Calu3 (cell line): ENCODE measurements at regions not wholly inside any gene's neighbourhood (a gene's known extent, or its start where the extent isn't known, plus 50 kb on each side); places are given as distances from the start of the nearest gene placed in this dataset.

Experiments used
- BruUV-seq: library from RNA; stranded (reverse); fragments of 400-500 nt; replicated peaks from 2 replicates; lab custom pipeline; 2021; lab: Mats Ljungman, UMichigan
- CTCF ChIA-PET: fragments of 300-600 bp; sonication (Branson Sonifier 250); formaldehyde crosslinking; loops from one replicate; lab custom pipeline; 2022; ENCODE audit warnings: antibody characterized with exemption; lab: Charles Lee
- DNase-seq: peaks from one replicate; pipeline ENCODE4 v3.0.0; 2022
- H3K27ac Mint-ChIP-seq: one replicate; pipeline ENCODE4 v1.8.0; 2022; ENCODE audit warnings: mixed read lengths; ENCODE audit not compliant: unreplicated experiment
- H3K27me3 Mint-ChIP-seq: one replicate; pipeline ENCODE4 v1.8.0; 2022; ENCODE audit warnings: mixed read lengths; ENCODE audit not compliant: unreplicated experiment
- H3K36me3 Mint-ChIP-seq: one replicate; pipeline ENCODE4 v1.8.0; 2022; ENCODE audit warnings: mild to moderate bottlenecking, moderate library complexity, mixed read lengths; ENCODE audit not compliant: insufficient read depth, unreplicated experiment
- H3K4me1 Mint-ChIP-seq: one replicate; pipeline ENCODE4 v1.8.0; 2022; ENCODE audit warnings: mild to moderate bottlenecking, low read depth, mixed read lengths; ENCODE audit not compliant: unreplicated experiment
- H3K4me3 Mint-ChIP-seq: one replicate; pipeline ENCODE4 v1.8.0; 2022; ENCODE audit warnings: mild to moderate bottlenecking, low read depth, moderate library complexity, mixed read lengths; ENCODE audit not compliant: unreplicated experiment
- H3K9me3 Mint-ChIP-seq: one replicate; pipeline ENCODE4 v1.8.0; 2022; ENCODE audit warnings: low read depth, mixed read lengths; ENCODE audit not compliant: unreplicated experiment
- intact Hi-C: fragments of 100-400 bp; cut with micrococcal nuclease; formaldehyde crosslinking; loops from one replicate; pipeline ENCODE4 v1.10.0; 2022; ENCODE audit not compliant: unreplicated experiment
- TF ChIP-seq, protein P1 (sequence below): fragments of 200-600 bp; IDR thresholded peaks from one replicate; pipeline ENCODE4 v1.8.0; 2022; ENCODE audit warnings: antibody characterized with exemption; ENCODE audit not compliant: unreplicated experiment

DNA sequence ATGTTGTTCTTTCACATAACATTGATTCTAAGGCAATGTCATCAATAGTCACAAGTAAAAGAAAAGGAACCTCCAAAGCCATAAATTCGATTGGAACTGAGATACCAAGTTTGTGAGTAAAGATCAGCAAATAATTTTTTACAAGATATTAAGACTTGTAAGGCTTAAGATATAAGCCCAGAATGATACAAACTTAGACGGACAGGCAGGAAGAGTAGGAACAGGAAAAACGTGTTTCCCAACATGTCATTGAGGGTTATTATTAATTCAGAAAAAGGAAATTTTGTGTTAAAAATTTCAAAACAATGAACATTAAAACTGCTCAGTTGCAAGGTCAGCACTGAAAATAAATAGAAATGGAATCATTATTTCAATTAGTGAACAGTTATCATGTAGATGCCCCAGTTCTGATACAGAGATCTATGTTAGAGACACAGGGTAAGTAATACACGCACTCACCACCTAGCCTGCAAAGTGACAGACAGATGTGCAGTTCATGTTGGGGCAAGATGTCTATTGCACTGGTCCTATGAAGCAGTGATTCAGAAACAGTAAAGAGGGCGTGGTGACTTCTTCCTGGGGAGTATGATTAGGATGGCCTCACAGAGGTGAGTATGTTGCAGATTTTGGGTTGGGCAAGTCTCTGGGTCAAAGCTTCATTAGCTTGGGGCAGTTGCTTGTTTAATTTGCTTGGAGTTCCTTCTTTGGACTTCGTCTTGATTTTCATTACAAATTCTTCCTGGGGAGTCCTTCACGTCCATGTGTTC is 284.4 kb downstream of the SETD4 start:
- CTCF ChIA-PET, result no interaction called here
- no peaks in the 10 kb centered on the region for H3K36me3 Mint-ChIP-seq
- peaks cover 18% of the 10 kb centered on the region for H3K4me1 Mint-ChIP-seq
- TF ChIP-seq, protein P1, sequence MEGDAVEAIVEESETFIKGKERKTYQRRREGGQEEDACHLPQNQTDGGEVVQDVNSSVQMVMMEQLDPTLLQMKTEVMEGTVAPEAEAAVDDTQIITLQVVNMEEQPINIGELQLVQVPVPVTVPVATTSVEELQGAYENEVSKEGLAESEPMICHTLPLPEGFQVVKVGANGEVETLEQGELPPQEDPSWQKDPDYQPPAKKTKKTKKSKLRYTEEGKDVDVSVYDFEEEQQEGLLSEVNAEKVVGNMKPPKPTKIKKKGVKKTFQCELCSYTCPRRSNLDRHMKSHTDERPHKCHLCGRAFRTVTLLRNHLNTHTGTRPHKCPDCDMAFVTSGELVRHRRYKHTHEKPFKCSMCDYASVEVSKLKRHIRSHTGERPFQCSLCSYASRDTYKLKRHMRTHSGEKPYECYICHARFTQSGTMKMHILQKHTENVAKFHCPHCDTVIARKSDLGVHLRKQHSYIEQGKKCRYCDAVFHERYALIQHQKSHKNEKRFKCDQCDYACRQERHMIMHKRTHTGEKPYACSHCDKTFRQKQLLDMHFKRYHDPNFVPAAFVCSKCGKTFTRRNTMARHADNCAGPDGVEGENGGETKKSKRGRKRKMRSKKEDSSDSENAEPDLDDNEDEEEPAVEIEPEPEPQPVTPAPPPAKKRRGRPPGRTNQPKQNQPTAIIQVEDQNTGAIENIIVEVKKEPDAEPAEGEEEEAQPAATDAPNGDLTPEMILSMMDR, result no peak
- no peak overlapping the region for H3K27ac Mint-ChIP-seq
- intact Hi-C loops, result no loop called here
- DNase-seq, result no peak
- no TSS peak for BruUV-seq
- no peaks in the 10 kb centered on the region for H3K27me3 Mint-ChIP-seq
- no peak overlapping the region for H3K4me3 Mint-ChIP-seq
- no peaks in the 10 kb centered on the region for H3K9me3 Mint-ChIP-seq

DNA sequence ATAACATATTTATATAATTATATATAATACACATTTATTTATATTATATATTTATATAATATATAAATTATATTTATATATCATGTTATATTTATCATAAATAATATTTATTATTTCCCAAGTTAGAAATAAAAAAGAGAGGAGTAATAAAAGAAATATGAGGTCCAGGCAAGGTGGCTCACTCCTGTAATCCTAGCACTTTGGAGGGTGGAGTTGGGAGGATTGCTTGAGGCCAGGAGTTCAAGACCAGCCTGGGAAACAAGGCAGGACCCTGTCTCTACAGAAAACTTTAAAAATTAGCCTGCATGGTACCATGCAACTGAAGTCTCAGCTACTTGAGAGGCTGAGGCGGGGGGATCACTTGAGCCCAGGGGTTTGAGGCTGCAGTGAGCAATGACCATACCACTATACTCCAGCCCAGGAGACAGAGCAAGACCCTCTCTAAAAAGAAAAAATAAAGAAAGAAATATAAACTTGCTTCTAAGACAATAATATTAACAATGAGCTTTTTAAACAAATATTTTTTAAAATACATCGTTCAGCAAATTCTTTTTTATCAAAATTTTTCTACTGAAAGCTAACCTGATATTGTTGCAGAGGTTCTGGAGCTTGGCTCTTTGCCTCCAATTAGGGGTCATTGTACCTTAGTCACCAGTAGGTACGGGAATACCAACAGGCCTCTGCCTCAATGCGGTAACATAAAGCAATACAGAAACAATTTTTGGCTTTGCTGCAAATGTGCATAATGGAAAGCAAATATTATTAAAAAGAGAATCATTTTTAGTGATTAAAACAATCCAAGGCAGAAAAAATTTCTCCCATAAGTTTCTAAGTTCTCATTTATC is 290.0 kb downstream of the SETD4 start:
- DNase-seq, result no peak
- Mint-ChIP-seq H3K4me1 (no peaks in the 10 kb centered on the region), H3K36me3 (no peaks in the 10 kb centered on the region), H3K27ac (no peak overlapping the region), H3K4me3 (no peak overlapping the region), H3K9me3 (no peaks in the 10 kb centered on the region), H3K27me3 (no peaks in the 10 kb centered on the region)
- intact Hi-C loops, result no loop called here
- CTCF ChIA-PET, result no interaction called here
- TF ChIP-seq, protein P1, result no peak
- BruUV-seq, result no TSS peak

DNA sequence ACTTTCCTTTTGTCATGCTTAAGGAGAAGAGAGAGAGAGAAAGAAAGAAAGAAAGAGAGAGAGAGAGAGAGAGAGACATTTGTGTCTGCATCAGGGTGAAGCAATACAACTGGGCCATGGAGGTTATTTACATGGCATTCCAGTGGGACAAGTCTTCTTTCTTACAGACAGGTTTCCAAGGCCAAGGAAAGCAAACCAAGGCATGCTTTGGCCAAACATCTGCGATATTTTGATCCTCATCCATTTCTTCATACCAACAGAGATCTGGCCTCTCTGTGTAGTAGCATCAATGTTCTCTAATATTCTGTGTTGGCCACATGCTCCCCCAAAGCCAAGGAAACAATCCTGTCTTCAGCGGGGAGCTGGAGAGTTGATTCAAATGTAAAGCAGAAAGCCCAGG is 292.1 kb downstream of the SETD4 start:
- no peaks in the 10 kb centered on the region for H3K36me3 Mint-ChIP-seq
- H3K4me1 Mint-ChIP-seq, result no peaks in the 10 kb centered on the region
- CTCF ChIA-PET, result interaction anchor here (0.6 kb wide), 1 partner anchor 23 kb away, joined by 3 read pairs; no protein-coding TSS in a partner anchor
- H3K27me3 Mint-ChIP-seq, result no peaks in the 10 kb centered on the region
- TF ChIP-seq, protein P1, result no peak
- BruUV-seq, result no TSS peak
- no peak overlapping the region for H3K27ac Mint-ChIP-seq
- H3K9me3 Mint-ChIP-seq, result no peaks in the 10 kb centered on the region
- intact Hi-C loops, result no loop called here
- H3K4me3 Mint-ChIP-seq, result no peak overlapping the region
- DNase-seq, result no peak

DNA sequence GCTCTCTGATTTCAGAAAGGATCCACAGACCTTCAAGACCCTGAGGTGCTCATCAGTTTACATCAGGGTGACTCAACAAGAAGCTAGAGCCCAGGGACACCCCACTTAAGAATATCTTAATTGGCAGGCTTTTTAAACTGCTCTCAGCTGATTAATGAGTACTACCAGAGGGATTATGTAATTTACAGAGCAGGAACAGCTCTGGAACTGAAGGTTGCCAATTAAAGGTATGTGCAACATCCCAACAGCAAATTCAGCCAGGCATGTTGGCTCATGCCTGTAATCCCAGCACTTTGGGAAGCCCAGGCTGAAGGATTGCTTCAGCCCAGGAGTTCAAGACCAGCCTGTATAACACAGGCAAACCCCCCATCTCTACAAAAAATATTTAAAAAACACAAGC is 295.7 kb downstream of the SETD4 start:
- Mint-ChIP-seq H3K36me3 (no peaks in the 10 kb centered on the region), H3K4me3 (no peak overlapping the region), H3K4me1 (no peaks in the 10 kb centered on the region), H3K27me3 (peaks cover 16% of the 10 kb centered on the region), H3K9me3 (no peaks in the 10 kb centered on the region), H3K27ac (no peak overlapping the region)
- TF ChIP-seq, protein P1, result no peak
- no peak for DNase-seq
- intact Hi-C loops, result no loop called here
- BruUV-seq, result no TSS peak
- CTCF ChIA-PET, result no interaction called here
